HFFc6 (cell line): ENCODE measurements at regions not wholly inside any gene's neighbourhood (a gene's known extent, or its start where the extent isn't known, plus 50 kb on each side); places are given as distances from the start of the nearest gene placed in this dataset.
"Not testable (repeated sequence)": the region's sequence is repeated elsewhere in the genome, so short reads cannot be mapped to it uniquely, and the experiment has no call there.

Source experiments
- DNase-seq: peaks from one replicate; pipeline ENCODE4 v3.0.0-alpha.2; 2018
- H3K27ac Mint-ChIP-seq: 2 replicates; pipeline ENCODE4 v1.8.0; 2020; ENCODE audit warnings: mild to moderate bottlenecking, mixed read lengths
- H3K27me3 Mint-ChIP-seq: 2 replicates; pipeline ENCODE4 v1.8.0; 2021; ENCODE audit warnings: mild to moderate bottlenecking, moderate library complexity, mixed read lengths; ENCODE audit not compliant: insufficient read depth
- H3K36me3 Mint-ChIP-seq: 2 replicates; pipeline ENCODE4 v1.8.0; 2021; ENCODE audit warnings: low read depth, mixed read lengths
- H3K4me1 Mint-ChIP-seq: 2 replicates; pipeline ENCODE4 v1.8.0; 2020; ENCODE audit warnings: low read depth, mixed read lengths
- H3K4me3 Mint-ChIP-seq: 2 replicates; pipeline ENCODE4 v1.8.0; 2020; ENCODE audit warnings: mild to moderate bottlenecking, moderate library complexity, mixed read lengths
- H3K9me3 Mint-ChIP-seq: 2 replicates; pipeline ENCODE4 v1.8.0; 2020; ENCODE audit warnings: mild to moderate bottlenecking, mixed read lengths
- CTCF ChIP-seq: fragments of 200-600 bp; sonication (generic); IDR thresholded peaks from 2 replicates; pipeline ENCODE4 v1.5.0; 2021; ENCODE audit warnings: antibody characterized with exemption, mild to moderate bottlenecking

- no peak for TF ChIP-seq CTCF
- no peak for DNase-seq
- H3K27ac Mint-ChIP-seq = no peak overlapping the region
- peaks cover 38% of the 10 kb centered on the region for H3K9me3 Mint-ChIP-seq
- H3K4me3 Mint-ChIP-seq = no peak overlapping the region
- no peaks in the 10 kb centered on the region for H3K27me3 Mint-ChIP-seq
- H3K4me1 Mint-ChIP-seq = no peaks in the 10 kb centered on the region
- peaks cover 9% of the 10 kb centered on the region; the same call in 1 of the 2 replicates for H3K36me3 Mint-ChIP-seq
Measured at GRCh38 chr16:26391833-26392232, 674.9 kb upstream of the C16orf82 start.

GRCh38 chr16:26394409-26394808 is 672.3 kb upstream of the C16orf82 start:
- Mint-ChIP-seq H3K27me3 (no peaks in the 10 kb centered on the region), H3K9me3 (peaks cover 31% of the 10 kb centered on the region), H3K36me3 (peaks cover 9% of the 10 kb centered on the region; the same call in 1 of the 2 replicates), H3K4me1 (no peaks in the 10 kb centered on the region), H3K4me3 (no peak overlapping the region), H3K27ac (no peak overlapping the region)
- TF ChIP-seq CTCF = no peak
- no peak for DNase-seq

GRCh38 chr16:26395700-26396099 is 671.0 kb upstream of the C16orf82 start:
- Mint-ChIP-seq H3K27me3 (no peaks in the 10 kb centered on the region), H3K4me3 (no peak overlapping the region), H3K36me3 (peaks cover 9% of the 10 kb centered on the region; the same call in 1 of the 2 replicates), H3K9me3 (peaks cover 34% of the 10 kb centered on the region), H3K4me1 (no peaks in the 10 kb centered on the region), H3K27ac (no peak overlapping the region)
- TF ChIP-seq CTCF = no peak
- no peak for DNase-seq

GRCh38 chr16:26396511-26397235 is 670.1 kb upstream of the C16orf82 start:
- Mint-ChIP-seq H3K27me3 (no peaks in the 10 kb centered on the region), H3K27ac (no peak overlapping the region)

GRCh38 chr16:26413780-26414179 is 652.9 kb upstream of the C16orf82 start:
- peaks cover 46% of the 10 kb centered on the region for H3K9me3 Mint-ChIP-seq
- no peak for DNase-seq
- H3K27me3 Mint-ChIP-seq = no peaks in the 10 kb centered on the region
- H3K4me1 Mint-ChIP-seq = no peaks in the 10 kb centered on the region
- H3K27ac Mint-ChIP-seq = no peak overlapping the region
- TF ChIP-seq CTCF = no peak
- H3K4me3 Mint-ChIP-seq = no peak overlapping the region
- no peaks in the 10 kb centered on the region for H3K36me3 Mint-ChIP-seq

More at GRCh38 chr16:26396511-26397235, 670.1 kb upstream of the C16orf82 start:
- no peak for DNase-seq
- no peak for TF ChIP-seq CTCF
- Mint-ChIP-seq H3K36me3 (peaks cover 9% of the 10 kb centered on the region; the same call in 1 of the 2 replicates), H3K9me3 (peaks cover 40% of the 10 kb centered on the region), H3K4me3 (no peak overlapping the region), H3K4me1 (no peaks in the 10 kb centered on the region)

GRCh38 chr16:26419458-26419857 is 647.3 kb upstream of the C16orf82 start:
- not testable (repeated sequence) for H3K4me1 Mint-ChIP-seq, H3K27ac Mint-ChIP-seq, DNase-seq, H3K36me3 Mint-ChIP-seq, H3K27me3 Mint-ChIP-seq, H3K4me3 Mint-ChIP-seq
- peaks cover 40% of the 10 kb centered on the region for H3K9me3 Mint-ChIP-seq
